Keratinocyte (primary cell): ENCODE measurements at regions not wholly inside any gene's neighbourhood (a gene's known extent, or its start where the extent isn't known, plus 50 kb on each side); places are given as distances from the start of the nearest gene placed in this dataset.

Experiments used
- DNase-seq: peaks from one replicate; pipeline ENCODE4 v3.0.0-alpha.2; 2011; ENCODE audit warnings: low read depth, missing footprints, low spot score
- FAIRE-seq: peaks from 2 replicates; lab custom pipeline; 2011; peaks lifted over from hg19 to GRCh38; lab: Jason Lieb, UNC
- H2AFZ ChIP-seq: 2 replicates; pipeline ENCODE4 v1.6.0; 2012; ENCODE audit warnings: low read length, control low read depth, inconsistent platforms; ENCODE audit not compliant: control insufficient read depth
- H3K27ac ChIP-seq: 2 replicates; pipeline ENCODE4 v1.5.1; 2011; ENCODE audit warnings: low read length; ENCODE audit not compliant: control insufficient read depth, insufficient read depth
- H3K27me3 ChIP-seq: 3 replicates; pipeline ENCODE4 v1.6.0; 2011; ENCODE audit warnings: low read length; ENCODE audit not compliant: control insufficient read depth, insufficient read depth; ENCODE audit errors: extremely low read depth
- H3K36me3 ChIP-seq, 2 experiments: 2 replicates in 1 of 2; 3 replicates in 1 of 2; pipeline ENCODE4 v1.5.1; 2011; ENCODE audit warnings: low read length in 2 of 2, mild to moderate bottlenecking in 1 of 2; ENCODE audit not compliant: control insufficient read depth in 2 of 2, insufficient read depth in 2 of 2; ENCODE audit errors: extremely low read depth in 1 of 2
- H3K4me1 ChIP-seq: 3 replicates; pipeline ENCODE4 v1.5.1; 2011; ENCODE audit warnings: low read length; ENCODE audit not compliant: control insufficient read depth, insufficient read depth; ENCODE audit errors: extremely low read depth
- H3K4me2 ChIP-seq: 3 replicates; pipeline ENCODE4 v1.6.0; 2011; ENCODE audit warnings: low read depth, low read length; ENCODE audit not compliant: control insufficient read depth, insufficient read depth; ENCODE audit errors: extremely low read depth
- H3K4me3 ChIP-seq, 3 experiments: fragments of 200-600 bp in 1 of 3; sonication (generic) in 1 of 3; 2 replicates in 2 of 3; 3 replicates in 1 of 3; pipeline ENCODE4 v1.5.1; 2011 to 2016; ENCODE audit warnings: low read length in 3 of 3, mild to moderate bottlenecking in 3 of 3, control low read depth in 2 of 3, inconsistent platforms in 1 of 3, low read depth in 1 of 3, mixed read lengths in 1 of 3, mixed run types in 1 of 3, moderate library complexity in 1 of 3; ENCODE audit not compliant: control insufficient read depth in 2 of 3, insufficient read depth in 2 of 3; ENCODE audit errors: extremely low read depth in 1 of 3
- H3K79me2 ChIP-seq: 2 replicates; pipeline ENCODE4 v1.6.0; 2012; ENCODE audit warnings: low read length; ENCODE audit not compliant: control insufficient read depth, insufficient read depth
- H3K9ac ChIP-seq: 3 replicates; pipeline ENCODE4 v1.6.0; 2011; ENCODE audit warnings: low read length; ENCODE audit not compliant: control insufficient read depth, insufficient read depth; ENCODE audit errors: extremely low read depth
- H3K9me1 ChIP-seq: 3 replicates; pipeline ENCODE4 v1.6.0; 2011; ENCODE audit warnings: low read length; ENCODE audit not compliant: control insufficient read depth, insufficient read depth; ENCODE audit errors: extremely low read depth
- H3K9me3 ChIP-seq: 2 replicates; pipeline ENCODE4 v1.5.1; 2012; ENCODE audit warnings: low read depth, low read length; ENCODE audit not compliant: control insufficient read depth
- H4K20me1 ChIP-seq: 3 replicates; pipeline ENCODE4 v1.6.0; 2011; ENCODE audit warnings: low read length; ENCODE audit not compliant: control insufficient read depth, insufficient read depth; ENCODE audit errors: extremely low read depth
- EZH2 ChIP-seq: IDR thresholded peaks from one replicate; pipeline ENCODE4 v1.6.1; 2012; ENCODE audit warnings: inconsistent platforms, mild to moderate bottlenecking, low read length, moderate library complexity
- dilution Hi-C: fragments of 300-500 bp; cut with MboI; formaldehyde crosslinking; loops from one replicate; pipeline ENCODE4 v1.7.0; 2020; ENCODE audit warnings: low sequenced_read_pairs; ENCODE audit not compliant: extremely low pct_ligation_motif_present
- TF ChIP-seq, protein P1 (sequence below), 3 experiments: IDR thresholded peaks in 1 of 3; conservative IDR thresholded peaks in 1 of 3; optimal IDR thresholded peaks in 1 of 3; 2 replicates in 2 of 3; 3 replicates in 1 of 3; pipeline versions ENCODE3 to v1.5.1; 2011; ENCODE audit warnings: low read length in 3 of 3, mild to moderate bottlenecking in 3 of 3, moderate library complexity in 2 of 3, control low read depth in 1 of 3, inconsistent platforms in 1 of 3; ENCODE audit not compliant: insufficient read depth in 2 of 3; ENCODE audit errors: extremely low read depth in 1 of 3

DNA sequence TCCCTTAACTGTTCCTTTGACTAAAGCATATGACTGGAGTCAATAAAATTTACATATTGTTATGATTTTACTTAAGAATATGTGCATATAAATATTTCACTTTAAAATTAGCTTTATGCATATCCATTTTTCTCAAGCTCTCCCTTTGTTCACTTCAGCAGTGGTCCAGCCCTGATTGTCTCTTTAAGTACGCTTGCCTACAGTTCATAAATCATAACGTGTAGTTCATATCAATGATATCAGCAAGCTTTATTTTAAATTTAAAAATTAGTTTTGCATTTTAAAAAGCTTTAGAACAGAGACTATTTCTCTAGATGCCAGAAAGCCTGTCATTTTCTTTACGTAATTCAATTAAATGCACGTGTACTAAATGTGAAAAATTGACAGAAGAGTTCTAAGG is 721.9 kb downstream of the OTOL1 start:
- H3K27me3 ChIP-seq: no peaks in the 10 kb centered on the region

DNA sequence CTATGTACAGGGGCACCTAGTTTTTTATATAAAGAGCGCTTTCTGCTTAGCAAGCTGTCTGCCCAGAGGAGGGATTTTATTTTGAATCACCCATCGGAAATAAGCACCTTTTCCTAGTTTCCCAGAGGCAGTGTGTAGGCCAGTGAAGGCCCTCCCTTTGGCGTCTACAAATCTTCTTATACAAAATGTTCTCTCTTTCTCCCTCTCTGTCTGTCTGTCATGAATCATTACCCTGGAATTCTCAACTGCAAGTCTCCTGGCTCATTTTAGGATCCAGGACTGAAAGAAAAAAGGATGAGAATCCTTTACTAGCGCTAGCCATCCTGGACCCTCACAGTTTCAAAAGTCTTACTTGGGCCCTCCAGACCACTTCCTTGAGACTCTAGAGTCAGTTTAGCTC is 728.1 kb downstream of the OTOL1 start:
- FAIRE-seq (no peak), DNase-seq (no peak)
- Histone ChIP-seq H3K36me3 (no peaks in the 10 kb centered on the region), H3K27ac (no peak overlapping the region), H3K4me1 (no peaks in the 10 kb centered on the region), H3K4me2 (no peak overlapping the region), H3K9ac (no peak overlapping the region), H3K27me3 (no peaks in the 10 kb centered on the region), H4K20me1 (no peaks in the 10 kb centered on the region), H3K79me2 (no peaks in the 10 kb centered on the region), H3K9me3 (no peaks in the 10 kb centered on the region), H3K4me3 (no peak overlapping the region), H3K9me1 (no peaks in the 10 kb centered on the region), H2AFZ (no peak overlapping the region)
- dilution Hi-C loops: no loop called here
- no peak for TF ChIP-seq EZH2
- TF ChIP-seq, protein P1, sequence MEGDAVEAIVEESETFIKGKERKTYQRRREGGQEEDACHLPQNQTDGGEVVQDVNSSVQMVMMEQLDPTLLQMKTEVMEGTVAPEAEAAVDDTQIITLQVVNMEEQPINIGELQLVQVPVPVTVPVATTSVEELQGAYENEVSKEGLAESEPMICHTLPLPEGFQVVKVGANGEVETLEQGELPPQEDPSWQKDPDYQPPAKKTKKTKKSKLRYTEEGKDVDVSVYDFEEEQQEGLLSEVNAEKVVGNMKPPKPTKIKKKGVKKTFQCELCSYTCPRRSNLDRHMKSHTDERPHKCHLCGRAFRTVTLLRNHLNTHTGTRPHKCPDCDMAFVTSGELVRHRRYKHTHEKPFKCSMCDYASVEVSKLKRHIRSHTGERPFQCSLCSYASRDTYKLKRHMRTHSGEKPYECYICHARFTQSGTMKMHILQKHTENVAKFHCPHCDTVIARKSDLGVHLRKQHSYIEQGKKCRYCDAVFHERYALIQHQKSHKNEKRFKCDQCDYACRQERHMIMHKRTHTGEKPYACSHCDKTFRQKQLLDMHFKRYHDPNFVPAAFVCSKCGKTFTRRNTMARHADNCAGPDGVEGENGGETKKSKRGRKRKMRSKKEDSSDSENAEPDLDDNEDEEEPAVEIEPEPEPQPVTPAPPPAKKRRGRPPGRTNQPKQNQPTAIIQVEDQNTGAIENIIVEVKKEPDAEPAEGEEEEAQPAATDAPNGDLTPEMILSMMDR (optimal IDR thresholded peaks at IDR 0.05 in 1 of 3, IDR thresholded peaks at IDR 0.05 in 1 of 3, conservative IDR thresholded peaks at IDR 0.05 in 1 of 3; ENCODE audit: extremely low read depth in 1 of 3, insufficient read depth in 2 of 3, low read length in 3 of 3): no peak

More for the DNA sequence above, 721.9 kb downstream of the OTOL1 start:
- H3K4me2 ChIP-seq: no peak overlapping the region
- H4K20me1 ChIP-seq: no peaks in the 10 kb centered on the region
- dilution Hi-C loops: no loop called here
- no peak overlapping the region for H3K27ac ChIP-seq
- FAIRE-seq (no peak), DNase-seq (no peak)
- TF ChIP-seq EZH2: no peak
- TF ChIP-seq, protein P1 (optimal IDR thresholded peaks at IDR 0.05 in 1 of 3, IDR thresholded peaks at IDR 0.05 in 1 of 3, conservative IDR thresholded peaks at IDR 0.05 in 1 of 3; ENCODE audit: extremely low read depth in 1 of 3, insufficient read depth in 2 of 3, low read length in 3 of 3): no peak
- H3K9ac ChIP-seq: no peak overlapping the region
- no peaks in the 10 kb centered on the region for H3K36me3 ChIP-seq
- H3K79me2 ChIP-seq: no peaks in the 10 kb centered on the region
- no peak overlapping the region for H3K4me3 ChIP-seq
- H2AFZ ChIP-seq: no peak overlapping the region
- H3K9me1 ChIP-seq: no peaks in the 10 kb centered on the region
- H3K4me1 ChIP-seq: no peaks in the 10 kb centered on the region
- H3K9me3 ChIP-seq: no peaks in the 10 kb centered on the region
